ENCODE measurements at regions not wholly inside any gene's neighbourhood (a gene's known extent, or its start where the extent isn't known, plus 50 kb on each side); places are given as distances from the start of the nearest gene placed in this dataset.
"Not testable (repeated sequence)": the region's sequence is repeated elsewhere in the genome, so short reads cannot be mapped to it uniquely, and the experiment has no call there.

GRCh38 chrX:107370185-107370584, 79.3 kb upstream of the FRMPD3 start:
- not testable (repeated sequence) for TF ChIP-seq CTCF, POLR2A (IDR thresholded peaks at IDR 0.05)
